Esophagus squamous epithelium (tissue), 4 donors: ENCODE measurements at regions not wholly inside any gene's neighbourhood (a gene's known extent, or its start where the extent isn't known, plus 50 kb on each side); places are given as distances from the start of the nearest gene placed in this dataset.

Source experiments
- CTCF ChIP-seq, 6 experiments: fragments of 450-650 bp in 4 of 6; fragments of 200-600 bp in 2 of 6; sonication (generic) in 2 of 6; IDR thresholded peaks; one replicate each; pipeline ENCODE4 v1.5.1; 2016 to 2019; ENCODE audit warnings: antibody characterized with exemption in 6 of 6, mild to moderate bottlenecking in 4 of 6, moderate library complexity in 4 of 6
- POLR2A ChIP-seq, 4 donors: fragments of 450-650 bp; IDR thresholded peaks; one replicate each; pipeline ENCODE4 v1.6.1; 2017; ENCODE audit warnings: antibody characterized with exemption in 4 of 4, mild to moderate bottlenecking in 4 of 4, moderate library complexity in 3 of 4

- TF ChIP-seq CTCF (IDR thresholded peaks at IDR 0.05), result no peak
- TF ChIP-seq POLR2A (IDR thresholded peaks at IDR 0.05), result no peak
Measured at GRCh38 chr20:5675103-5676091, 64.6 kb upstream of the GPCPD1 start.
